ENCODE measurements at regions not wholly inside any gene's neighbourhood (a gene's known extent, or its start where the extent isn't known, plus 50 kb on each side); places are given as distances from the start of the nearest gene placed in this dataset.

DNA sequence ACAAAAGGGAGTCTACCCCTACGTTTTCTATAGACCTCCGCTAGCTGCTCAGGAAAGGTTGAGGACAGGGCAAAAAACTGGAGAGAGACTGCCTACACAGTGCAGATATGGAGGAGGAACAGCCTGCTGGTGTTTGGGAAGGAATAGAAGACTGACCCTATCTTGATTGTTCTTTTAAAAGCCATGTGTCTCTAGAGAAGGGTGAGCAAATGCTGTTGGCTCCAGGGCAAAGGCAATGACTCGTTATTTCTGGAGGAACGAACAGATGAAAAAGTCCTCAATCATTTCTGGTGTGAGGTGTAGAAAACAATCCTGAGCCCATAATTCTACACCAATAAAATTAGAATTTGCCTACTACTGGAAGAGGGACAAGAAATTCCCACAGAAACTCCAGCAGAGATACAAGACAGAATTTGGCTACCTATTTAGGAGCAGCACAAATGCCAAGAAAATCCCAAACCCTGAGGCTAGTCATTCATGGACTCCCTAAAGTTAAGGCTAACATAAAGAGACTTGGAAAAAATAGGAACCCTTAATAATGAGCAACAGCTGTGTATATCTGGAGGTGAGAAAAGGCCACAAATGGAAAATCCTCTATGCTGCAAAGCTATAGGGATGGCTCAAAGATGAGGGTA lies 1206.3 kb upstream of the CNTN5 start:
- DNase-seq: no peak

DNA sequence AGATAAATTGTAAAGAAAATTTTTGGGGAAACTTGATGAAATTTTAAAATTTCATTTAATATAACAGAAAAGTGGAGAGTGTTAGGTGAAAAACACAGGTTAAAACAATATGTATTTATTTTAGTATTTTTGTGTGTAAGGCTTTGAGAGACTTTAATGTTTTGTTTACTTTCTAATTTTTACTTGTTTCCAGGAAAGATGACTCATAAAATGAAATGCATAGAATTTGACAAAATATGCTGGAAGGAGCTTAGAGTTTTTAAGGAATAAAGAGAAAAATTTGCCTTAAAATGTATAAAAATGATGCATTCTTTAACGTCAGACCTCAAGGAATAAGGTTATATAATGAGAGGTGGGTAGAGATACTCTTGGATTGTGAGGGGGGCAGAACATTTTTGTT lies 1205.1 kb upstream of the CNTN5 start:
- DNase-seq: no peak

DNA sequence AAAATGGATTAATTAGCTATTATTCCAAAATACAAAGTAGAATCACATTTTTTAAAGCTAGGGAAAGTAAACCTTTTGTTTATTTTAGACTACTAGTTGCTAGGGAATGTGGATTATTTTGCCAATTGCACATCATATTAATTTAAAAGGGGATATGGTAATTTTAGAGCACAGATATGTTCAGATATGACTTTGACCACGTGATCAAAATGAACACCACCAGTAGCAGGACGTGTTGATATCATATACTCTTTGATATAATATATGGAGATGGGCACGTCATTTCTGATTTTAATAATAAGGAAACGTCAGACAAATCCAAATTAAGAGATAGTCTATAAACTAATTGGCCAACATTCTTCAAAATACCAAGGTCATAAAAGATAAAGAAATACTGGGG lies 1188.3 kb upstream of the CNTN5 start:
- DNase-seq: no peak

DNA sequence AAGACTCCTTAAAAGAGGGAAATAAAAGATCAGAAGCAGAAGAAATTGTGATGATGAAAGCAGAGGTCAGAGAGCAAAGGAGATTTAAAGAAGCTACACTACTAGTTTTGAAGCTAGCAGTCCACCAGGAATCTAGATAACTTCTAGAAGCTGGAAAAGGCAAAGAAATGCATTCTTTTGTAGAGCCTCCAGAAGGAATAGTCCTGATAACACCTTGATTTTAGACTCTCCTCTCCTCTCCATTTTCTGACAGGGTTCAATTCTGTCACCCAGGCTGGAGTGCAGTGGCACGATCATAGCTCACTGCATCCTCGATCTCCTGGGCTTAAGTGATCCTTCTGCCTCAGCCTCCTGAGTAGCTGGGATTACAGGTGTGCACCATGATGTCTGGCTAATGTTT lies 1187.3 kb upstream of the CNTN5 start:
- DNase-seq: no peak

DNA sequence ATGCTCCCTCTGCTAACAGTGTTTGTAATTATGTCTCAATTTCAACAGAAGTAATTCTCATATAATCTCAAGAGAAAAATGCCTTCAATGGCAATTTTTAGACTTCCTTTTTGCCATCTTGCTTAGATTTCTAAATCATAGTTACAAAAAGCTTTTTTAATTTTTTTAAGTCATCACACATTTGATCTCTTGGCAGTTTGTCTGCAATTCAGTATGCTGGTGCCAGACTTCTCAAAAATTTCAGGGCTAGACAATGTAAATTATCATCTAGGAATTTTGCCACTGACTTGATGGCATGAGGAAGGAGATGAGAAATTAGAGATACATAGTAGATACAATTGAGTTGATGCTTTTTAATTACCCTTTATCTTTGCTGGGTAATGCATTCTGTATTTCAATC lies 1176.7 kb upstream of the CNTN5 start:
- DNase-seq: no peak

DNA sequence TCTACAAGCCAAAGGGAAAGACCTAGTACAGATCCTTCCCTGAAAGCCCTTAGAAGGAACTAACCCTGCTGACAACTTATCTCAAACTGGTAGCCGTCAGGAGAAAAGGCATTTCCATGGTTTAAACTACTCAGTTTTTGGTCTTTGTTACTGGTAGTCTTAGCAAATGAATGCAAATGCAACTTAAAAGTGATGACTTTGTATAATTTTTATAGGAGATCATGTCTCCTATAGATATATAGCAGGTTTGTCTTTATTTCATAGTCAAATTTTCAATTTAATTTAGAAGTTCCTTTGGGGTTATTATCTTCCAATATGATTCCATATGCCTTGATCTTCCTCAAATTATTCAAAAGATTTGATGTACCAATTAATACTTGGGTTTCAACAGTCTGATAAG lies 1173.0 kb upstream of the CNTN5 start:
- DNase-seq: no peak

DNA sequence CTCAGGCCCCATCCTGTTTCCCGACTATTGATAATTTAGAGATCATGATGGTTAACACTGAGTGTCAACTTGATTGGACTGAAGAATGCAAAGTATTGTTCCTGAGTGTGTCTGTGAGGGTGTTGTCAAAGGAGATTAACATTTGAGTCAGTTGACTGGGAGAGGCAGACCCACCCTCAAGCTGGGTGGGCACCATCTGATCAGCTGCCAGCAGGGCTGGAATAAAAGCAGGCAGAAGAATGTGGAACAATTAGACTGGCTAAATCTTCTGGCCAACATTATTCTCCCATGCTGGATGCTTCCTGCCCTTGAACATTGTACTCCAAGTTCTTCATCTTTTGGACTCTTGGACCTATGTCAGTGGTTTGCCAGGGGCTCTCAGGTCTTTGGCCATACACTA lies 1170.0 kb upstream of the CNTN5 start:
- peak; percentile 17 for DNase-seq

DNA sequence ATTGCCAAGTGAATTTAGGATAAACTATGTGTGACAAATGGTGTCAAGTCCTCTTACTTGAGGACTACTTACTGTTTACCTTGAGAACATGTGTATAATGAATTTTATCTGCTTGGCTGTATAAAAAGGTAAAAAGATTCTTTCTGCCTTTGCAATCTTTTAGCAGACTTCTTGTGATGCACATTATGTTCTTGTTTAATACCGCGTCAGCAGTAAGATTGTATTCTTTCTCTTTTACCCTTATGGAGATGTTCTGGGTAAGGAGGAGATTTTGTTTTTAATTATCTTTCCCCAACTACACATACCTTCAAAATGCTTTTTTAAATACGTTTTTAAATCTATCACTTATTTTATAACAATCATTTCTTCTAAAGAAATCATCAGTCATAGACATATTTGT lies 1166.4 kb upstream of the CNTN5 start:
- no peak for DNase-seq

DNA sequence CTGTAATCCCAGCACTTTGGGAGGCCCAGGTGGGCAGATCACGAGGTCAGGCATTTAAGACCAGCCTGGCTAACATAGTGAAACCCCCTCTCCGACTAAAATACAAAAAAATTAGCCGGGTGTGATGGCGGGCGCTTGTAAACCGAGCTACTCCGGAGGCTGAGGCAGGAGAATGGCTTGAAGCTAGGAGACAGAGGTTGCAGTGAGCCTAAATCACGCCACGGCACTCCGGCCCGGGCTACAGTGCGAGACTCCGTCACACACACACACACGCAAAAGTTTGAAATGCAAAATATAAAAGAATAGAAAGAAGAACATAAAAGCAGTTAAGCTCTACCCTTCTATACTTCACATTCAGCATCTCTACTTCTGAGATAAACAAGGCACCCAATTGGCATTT lies 1165.9 kb upstream of the CNTN5 start:
- no peak for DNase-seq

DNA sequence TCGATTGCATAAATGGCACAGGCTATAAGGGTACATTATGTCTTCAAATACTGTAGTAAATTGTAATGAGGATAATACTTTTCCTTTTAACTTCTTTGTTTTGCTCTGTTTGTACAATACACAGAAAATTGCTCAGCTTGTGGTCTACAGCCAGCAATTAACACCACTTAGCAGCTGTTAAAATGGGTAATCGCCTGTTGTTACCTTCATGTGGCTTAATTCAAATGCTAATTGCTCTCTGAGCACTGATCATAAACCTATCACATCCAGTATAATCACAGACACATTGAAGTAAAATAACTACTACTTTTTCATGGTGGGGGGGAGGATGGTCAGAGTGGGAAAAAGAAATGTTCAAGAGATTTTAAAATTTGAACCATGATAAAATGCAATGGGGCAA lies 1164.1 kb upstream of the CNTN5 start:
- DNase-seq: no peak

DNA sequence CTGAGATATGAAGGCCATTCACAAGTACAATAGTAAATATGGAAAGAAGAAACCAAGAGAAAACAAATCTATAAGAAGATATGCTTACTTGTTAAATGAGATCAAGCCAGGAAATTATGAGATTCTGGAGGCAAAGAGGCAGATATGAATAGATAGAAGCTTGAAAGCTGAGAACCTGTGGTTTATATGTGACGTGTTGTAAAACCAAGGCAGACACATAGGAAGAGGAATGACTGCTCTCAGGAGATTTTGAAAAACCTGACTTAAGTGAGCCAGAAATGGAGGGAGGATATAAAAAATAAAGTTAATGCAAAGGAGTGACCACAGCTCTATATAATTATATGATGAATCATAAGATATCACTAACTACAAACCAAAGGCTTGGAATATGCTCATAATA lies 1160.5 kb upstream of the CNTN5 start:
- DNase-seq: no peak

DNA sequence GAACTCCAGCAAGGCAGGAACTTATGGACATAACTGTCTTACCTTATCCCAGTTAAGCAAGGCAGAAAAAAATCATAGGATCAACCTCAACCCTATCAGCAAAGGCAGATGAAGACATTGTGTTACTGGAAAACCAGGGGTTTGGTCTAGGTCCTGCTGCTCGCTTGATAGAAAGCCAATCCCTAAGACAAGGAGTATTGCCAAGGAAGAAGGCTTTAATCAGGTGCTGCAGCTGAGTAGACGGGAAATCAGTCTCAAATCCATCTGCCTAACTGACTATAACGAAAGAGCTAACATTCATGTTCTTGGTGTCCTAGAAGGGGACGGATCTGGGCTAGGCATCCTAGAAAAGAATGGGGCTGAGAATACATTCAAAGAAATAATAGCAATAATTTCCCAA lies 1158.7 kb upstream of the CNTN5 start:
- no peak for DNase-seq

DNA sequence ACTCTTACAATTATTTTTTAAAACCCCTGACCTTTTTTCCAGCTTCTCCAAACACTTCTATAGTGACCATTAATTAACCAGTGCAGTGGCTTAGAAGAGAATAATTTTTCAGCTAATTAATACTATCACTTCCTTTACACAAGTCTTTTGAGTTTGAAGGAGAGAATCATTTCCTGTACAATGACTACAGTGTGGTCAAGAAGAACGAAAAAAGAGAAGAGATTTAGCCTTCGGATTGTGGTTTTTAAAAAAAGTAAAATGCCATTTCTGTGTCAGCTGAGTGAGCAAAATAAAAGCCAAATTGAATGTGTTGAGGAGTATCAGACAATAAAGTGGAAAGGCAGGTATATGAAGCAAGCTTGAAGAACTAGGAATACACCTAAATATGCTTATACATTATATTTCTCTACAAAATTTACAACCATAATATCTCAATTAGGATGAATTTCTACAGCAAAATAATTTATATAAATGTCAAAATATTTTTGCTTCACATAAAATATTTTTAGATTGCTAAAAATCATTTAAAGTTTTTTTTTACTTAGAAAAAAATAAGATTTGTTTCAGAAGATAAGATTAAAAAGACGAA lies 1155.2 kb upstream of the CNTN5 start:
- DNase-seq: no peak

DNA sequence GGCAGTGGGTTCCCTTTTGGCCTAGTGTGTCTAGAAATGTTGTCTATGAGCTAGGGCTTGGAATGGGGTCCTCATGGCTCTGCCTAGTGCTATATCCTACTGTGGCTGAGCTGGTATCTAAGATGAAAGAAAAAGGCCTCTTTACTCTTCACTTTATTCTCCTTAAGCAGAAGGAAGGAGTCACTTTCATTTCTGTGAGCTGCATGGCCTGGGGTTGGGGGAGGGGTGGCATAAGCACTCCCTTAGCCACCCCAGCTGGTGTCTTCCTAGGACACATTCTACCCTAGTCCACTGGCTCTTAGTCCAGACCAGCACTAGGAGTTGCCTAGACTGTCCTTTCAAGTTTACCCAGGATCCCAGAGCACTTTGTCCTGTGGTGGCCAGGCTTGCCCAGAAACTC lies 1148.9 kb upstream of the CNTN5 start:
- DNase-seq: no peak

DNA sequence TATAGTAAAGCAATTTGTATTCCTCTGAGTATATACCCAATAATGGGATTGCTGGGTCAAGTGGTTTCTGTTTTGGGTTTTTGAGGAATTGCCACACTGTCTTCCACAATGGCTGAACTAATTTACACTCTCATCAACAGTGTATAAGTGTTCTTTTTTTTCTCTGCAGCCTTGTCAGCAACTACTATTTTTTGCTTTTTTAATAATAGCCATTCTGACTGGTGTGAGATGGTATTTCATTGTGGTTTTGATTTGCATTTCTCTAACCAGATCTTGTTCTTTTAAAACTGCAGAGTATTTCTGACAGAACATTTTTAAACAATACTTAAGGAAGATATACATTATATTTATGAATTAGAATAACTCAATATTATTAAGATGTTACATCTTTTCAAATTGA lies 1140.5 kb upstream of the CNTN5 start:
- DNase-seq: no peak

DNA sequence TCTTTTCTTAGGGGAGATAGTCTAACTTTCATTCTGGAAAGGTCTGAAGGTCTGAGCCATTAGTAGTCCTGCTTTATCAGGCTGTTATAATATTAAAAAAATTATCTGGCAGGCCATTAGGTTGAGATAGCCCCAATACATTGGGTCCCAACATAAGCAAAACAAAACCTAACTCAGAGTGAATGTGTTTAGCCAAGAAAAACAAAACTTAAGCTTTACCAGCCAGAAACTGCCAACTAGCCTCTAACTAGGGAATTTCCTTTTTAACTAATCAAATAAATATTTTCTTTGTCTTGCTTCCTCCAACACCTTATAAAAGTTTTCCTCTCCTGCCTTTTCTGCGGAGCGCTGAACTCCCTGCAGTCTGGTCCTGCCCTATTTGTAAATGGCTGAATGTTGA lies 1137.7 kb upstream of the CNTN5 start:
- DNase-seq: no peak

DNA sequence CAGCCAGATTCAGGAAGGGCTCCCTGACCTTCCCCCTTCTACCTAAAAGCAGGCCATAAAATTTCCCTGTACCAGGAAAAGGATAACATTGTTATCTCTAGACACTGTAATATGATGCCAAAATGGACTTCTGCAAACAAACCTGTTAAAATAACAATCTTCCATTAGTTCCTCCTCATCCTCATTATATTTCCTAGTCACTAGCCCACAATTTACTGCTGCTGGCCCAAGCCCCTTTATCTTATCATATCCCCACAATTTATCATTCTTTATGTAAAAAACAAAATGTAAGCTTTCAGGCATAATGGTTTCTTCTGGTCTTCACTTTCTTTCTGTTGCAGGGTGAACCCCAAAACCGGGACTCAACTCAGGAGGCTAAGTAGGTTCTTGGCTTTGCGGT lies 1132.1 kb upstream of the CNTN5 start:
- DNase-seq: no peak

DNA sequence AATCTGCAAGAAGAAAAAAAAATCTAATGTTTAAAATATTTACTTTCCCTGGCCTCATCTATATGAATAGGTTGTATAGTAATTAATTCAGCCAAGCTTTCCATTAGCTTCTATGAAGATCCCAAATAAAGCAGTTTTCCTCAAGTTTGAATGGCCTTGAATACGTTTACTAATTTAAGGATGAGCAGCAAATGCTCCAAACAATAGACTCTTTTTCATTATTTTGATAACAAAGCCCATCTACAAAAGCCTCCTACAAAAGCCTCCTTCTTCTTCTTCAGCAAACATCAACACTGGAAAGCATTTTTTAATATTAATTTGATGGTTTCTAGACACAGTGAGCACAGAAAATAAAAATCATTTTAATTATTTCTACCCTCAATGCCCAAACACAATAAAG lies 1130.3 kb upstream of the CNTN5 start:
- DNase-seq: no peak

DNA sequence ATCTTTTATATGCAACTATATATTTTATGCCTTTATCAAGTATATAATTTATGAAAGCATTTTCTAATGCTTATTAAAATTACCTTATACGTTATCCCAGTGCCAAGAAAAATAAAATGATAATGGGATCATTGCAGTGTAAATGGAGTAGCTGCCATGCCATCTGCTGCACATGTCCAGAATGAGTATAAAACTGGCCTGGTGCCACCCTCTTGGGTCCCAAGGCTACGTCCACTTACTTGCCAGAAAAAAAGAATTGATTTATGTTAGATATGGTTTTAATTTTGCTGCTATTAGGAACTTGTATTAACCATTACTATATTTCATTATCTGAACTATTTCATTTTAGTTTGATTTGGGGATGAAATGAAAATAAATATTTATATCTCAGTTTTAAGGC lies 1127.1 kb upstream of the CNTN5 start:
- no peak for DNase-seq

DNA sequence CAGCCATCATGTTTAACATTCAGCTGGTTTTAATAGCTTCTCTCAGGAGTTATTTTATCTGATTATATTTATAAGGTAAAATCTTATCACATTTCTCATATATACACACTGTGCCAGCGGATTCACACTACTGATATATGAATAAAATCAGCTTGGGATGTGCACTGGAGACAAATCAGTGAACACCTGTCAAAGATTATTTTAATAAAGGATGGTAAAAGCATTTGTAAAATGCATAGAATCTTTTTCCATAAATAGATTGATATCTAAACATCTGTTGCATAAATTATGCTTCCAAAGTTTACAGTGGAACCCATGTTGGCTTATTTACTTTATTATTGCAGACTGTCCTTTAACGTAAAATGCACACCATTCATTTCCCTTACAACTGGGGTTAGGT lies 1125.8 kb upstream of the CNTN5 start:
- DNase-seq: no peak

DNA sequence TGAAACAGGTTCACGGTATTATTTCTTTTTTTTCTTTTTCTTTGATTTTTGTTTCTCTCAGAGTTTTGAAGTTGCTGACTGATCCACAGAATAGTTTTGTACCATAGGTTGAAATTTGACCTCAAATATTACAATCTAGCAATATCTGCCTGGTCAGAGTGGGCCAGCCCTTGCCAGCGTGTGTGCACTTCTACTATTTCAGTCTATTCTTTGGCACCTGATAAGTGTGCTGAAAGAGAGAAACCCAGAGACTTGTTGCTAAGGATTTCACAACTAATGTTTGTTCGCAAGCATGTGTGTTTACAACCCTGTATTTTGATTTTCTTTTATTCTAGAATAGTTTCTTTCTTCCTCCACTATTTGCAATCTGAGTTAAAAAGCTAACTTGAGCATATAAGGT lies 1125.2 kb upstream of the CNTN5 start:
- no peak for DNase-seq

DNA sequence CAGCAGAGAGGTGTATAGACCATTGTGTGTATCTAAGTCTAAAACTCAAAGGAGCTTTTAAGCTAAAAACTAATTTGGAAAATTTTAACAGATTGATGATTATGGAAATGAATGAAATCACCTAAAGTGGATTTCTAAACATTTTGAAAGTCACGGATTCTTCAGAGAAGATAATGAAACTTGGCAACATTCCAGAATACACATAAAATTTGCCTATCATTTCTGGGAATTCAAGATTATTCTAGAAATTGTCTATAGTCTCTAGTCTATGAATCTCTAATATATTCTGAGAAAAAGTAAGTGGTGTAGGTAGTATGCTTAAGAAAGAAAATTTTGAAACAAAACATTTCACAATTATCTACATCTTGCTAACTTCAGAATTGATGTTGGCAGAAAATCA lies 1117.9 kb upstream of the CNTN5 start:
- no peak for DNase-seq

DNA sequence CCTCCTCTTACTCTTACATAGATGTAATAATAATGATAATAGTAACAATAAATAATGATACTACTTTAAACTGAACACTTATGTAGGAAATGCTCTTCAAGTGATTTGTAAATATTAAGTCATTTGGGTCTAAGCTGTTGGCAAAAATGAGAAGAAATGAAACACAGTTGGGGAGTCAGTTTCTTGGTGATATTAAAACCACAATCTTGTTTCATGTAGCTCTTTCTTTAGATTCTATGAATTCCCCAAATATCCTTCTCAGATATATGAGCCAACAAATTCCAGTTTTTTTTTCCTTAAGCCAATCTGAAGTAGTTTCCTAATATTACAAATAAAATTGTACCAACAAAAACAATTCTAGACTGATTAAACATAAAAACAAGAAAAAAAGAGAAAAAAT lies 1115.6 kb upstream of the CNTN5 start:
- DNase-seq: no peak

DNA sequence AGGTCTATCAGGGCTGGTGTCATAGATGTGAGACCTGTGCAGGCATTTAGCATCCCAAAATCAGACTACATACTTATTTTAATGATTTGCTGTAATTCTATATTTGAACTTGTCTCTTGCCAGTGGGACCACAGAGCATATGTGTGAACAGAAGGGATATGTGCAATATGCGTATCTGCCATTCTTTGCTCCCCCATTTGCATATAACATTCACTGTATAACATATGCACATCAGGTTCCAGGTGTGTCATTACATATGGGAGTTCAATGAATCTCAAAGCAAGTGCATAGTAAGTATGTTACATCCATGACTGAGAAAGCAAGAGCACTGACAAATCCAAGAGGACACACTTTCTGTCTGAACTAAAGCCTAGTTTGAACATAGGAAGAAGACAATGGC lies 1115.1 kb upstream of the CNTN5 start:
- DNase-seq: no peak

DNA sequence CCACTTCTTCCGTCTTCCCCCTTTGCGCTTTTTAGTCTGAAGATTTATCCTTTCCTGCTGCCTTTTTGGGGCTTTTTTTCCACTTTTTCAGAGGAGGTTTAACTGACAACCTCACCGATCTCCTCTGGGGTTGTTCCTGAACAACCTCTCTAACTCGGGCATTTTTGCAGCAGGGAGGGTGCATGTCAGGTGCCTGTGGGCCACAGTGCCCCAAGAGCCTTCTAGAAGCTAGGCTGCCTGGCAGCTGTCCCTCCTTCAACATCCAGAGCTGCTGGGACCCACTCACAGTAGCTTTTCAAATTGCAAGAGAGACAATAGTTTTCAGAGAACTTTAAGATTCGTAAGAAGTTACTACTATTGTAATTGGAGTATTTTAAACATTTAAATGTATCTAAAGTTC lies 1112.4 kb upstream of the CNTN5 start:
- no peak for DNase-seq
